ENCODE measurements at regions not wholly inside any gene's neighbourhood (a gene's known extent, or its start where the extent isn't known, plus 50 kb on each side); places are given as distances from the start of the nearest gene placed in this dataset.

DNA sequence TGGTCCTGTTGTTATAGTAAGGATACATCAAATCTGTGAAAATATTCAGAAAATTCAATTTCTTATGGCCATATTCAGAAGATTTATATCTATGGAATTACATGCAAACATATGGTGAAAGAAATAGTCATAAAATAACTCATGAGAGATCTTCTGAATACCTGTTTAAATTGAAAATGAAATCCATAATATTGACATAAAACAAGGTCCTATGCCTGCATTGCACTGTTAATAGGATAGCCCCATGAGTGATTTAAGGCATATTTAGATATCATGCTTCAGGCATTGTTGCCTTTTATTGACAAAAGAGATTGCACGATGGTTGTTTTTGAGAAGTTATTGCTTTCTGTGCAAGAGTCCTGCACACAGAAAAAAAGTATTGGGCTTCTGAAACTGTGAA, 591.7 kb upstream of the ZNF717 start:
- TF ChIP-seq, protein P1, sequence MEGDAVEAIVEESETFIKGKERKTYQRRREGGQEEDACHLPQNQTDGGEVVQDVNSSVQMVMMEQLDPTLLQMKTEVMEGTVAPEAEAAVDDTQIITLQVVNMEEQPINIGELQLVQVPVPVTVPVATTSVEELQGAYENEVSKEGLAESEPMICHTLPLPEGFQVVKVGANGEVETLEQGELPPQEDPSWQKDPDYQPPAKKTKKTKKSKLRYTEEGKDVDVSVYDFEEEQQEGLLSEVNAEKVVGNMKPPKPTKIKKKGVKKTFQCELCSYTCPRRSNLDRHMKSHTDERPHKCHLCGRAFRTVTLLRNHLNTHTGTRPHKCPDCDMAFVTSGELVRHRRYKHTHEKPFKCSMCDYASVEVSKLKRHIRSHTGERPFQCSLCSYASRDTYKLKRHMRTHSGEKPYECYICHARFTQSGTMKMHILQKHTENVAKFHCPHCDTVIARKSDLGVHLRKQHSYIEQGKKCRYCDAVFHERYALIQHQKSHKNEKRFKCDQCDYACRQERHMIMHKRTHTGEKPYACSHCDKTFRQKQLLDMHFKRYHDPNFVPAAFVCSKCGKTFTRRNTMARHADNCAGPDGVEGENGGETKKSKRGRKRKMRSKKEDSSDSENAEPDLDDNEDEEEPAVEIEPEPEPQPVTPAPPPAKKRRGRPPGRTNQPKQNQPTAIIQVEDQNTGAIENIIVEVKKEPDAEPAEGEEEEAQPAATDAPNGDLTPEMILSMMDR (conservative IDR thresholded peaks at IDR 0.05; ENCODE audit: low read length): no peak
- no peak for TF ChIP-seq EZH2phosphoT487 (IDR thresholded peaks at IDR 0.05; ENCODE audit: borderline replicate concordance)

Measured in Loucy (cell line).